ENCODE measurements at regions not wholly inside any gene's neighbourhood (a gene's known extent, or its start where the extent isn't known, plus 50 kb on each side); places are given as distances from the start of the nearest gene placed in this dataset.

GRCh38 chr5:125394661-125395280 lies 648.3 kb upstream of the ZNF608 start:
- DNase-seq (ENCODE audit: low spot score), result no peak
- TF ChIP-seq CTCF (IDR thresholded peaks at IDR 0.05; ENCODE audit: borderline replicate concordance, control extremely low read depth, extremely low read depth, insufficient read depth, missing control alignments), result no peak
- in situ Hi-C loops (cut with MboI; ENCODE audit: low sequenced_read_pairs, unreplicated experiment), result no loop called here

GRCh38 chr5:125396462-125396861 lies 650.0 kb upstream of the ZNF608 start:
- in situ Hi-C loops (cut with MboI; ENCODE audit: low sequenced_read_pairs, unreplicated experiment), result no loop called here
- no peak for TF ChIP-seq CTCF (IDR thresholded peaks at IDR 0.05; ENCODE audit: borderline replicate concordance, control extremely low read depth, extremely low read depth, insufficient read depth, missing control alignments)
- no peak for DNase-seq (ENCODE audit: low spot score)

GRCh38 chr5:125398466-125398865 lies 652.0 kb upstream of the ZNF608 start:
- in situ Hi-C loops (cut with MboI; ENCODE audit: low sequenced_read_pairs, unreplicated experiment), result no loop called here
- DNase-seq (ENCODE audit: low spot score), result no peak
- no peak for TF ChIP-seq CTCF (IDR thresholded peaks at IDR 0.05; ENCODE audit: borderline replicate concordance, control extremely low read depth, extremely low read depth, insufficient read depth, missing control alignments)

GRCh38 chr5:125399885-125400284 lies 653.4 kb upstream of the ZNF608 start:
- in situ Hi-C loops (cut with MboI; ENCODE audit: low sequenced_read_pairs, unreplicated experiment), result loop anchor here (25.0 kb wide), 1 partner anchor 463 kb away; no protein-coding TSS in a partner anchor
- TF ChIP-seq CTCF (IDR thresholded peaks at IDR 0.05; ENCODE audit: borderline replicate concordance, control extremely low read depth, extremely low read depth, insufficient read depth, missing control alignments), result no peak
- DNase-seq (ENCODE audit: low spot score), result no peak

GRCh38 chr5:125401724-125402622 lies 655.5 kb upstream of the ZNF608 start:
- DNase-seq (ENCODE audit: low spot score), result no peak
- no peak for TF ChIP-seq CTCF (IDR thresholded peaks at IDR 0.05; ENCODE audit: borderline replicate concordance, control extremely low read depth, extremely low read depth, insufficient read depth, missing control alignments)
- in situ Hi-C loops (cut with MboI; ENCODE audit: low sequenced_read_pairs, unreplicated experiment), result loop anchor here (25.0 kb wide), 1 partner anchor 465 kb away; no protein-coding TSS in a partner anchor

GRCh38 chr5:125402787-125403186 lies 656.3 kb upstream of the ZNF608 start:
- TF ChIP-seq CTCF (IDR thresholded peaks at IDR 0.05; ENCODE audit: borderline replicate concordance, control extremely low read depth, extremely low read depth, insufficient read depth, missing control alignments), result no peak
- in situ Hi-C loops (cut with MboI; ENCODE audit: low sequenced_read_pairs, unreplicated experiment), result loop anchor here (25.0 kb wide), 1 partner anchor 465 kb away; no protein-coding TSS in a partner anchor

More at GRCh38 chr5:125402787-125403186, 656.3 kb upstream of the ZNF608 start:
- no peak for DNase-seq (ENCODE audit: low spot score)

All from GM13976 (cell line).